Coronary artery (tissue), 2 donors: ENCODE measurements at regions not wholly inside any gene's neighbourhood (a gene's known extent, or its start where the extent isn't known, plus 50 kb on each side); places are given as distances from the start of the nearest gene placed in this dataset.

Experiments used
- DNase-seq: peaks from one replicate; pipeline ENCODE4 v3.0.0-alpha.2; 2017; ENCODE audit warnings: low spot score
- H3K27ac ChIP-seq, 2 donors: fragments of 200-600 bp; sonication (generic); one replicate each; pipeline ENCODE4 v1.5.1; 2016 to 2019
- H3K4me3 ChIP-seq: fragments of 200-600 bp; sonication (generic); 2 replicates; pipeline ENCODE4 v1.5.1; 2016; ENCODE audit warnings: mild to moderate bottlenecking, moderate library complexity
- TF ChIP-seq, protein P1 (sequence below): fragments of 200-600 bp; sonication (generic); IDR thresholded peaks from one replicate; pipeline ENCODE4 v1.5.1; 2019; ENCODE audit warnings: antibody characterized with exemption

DNA sequence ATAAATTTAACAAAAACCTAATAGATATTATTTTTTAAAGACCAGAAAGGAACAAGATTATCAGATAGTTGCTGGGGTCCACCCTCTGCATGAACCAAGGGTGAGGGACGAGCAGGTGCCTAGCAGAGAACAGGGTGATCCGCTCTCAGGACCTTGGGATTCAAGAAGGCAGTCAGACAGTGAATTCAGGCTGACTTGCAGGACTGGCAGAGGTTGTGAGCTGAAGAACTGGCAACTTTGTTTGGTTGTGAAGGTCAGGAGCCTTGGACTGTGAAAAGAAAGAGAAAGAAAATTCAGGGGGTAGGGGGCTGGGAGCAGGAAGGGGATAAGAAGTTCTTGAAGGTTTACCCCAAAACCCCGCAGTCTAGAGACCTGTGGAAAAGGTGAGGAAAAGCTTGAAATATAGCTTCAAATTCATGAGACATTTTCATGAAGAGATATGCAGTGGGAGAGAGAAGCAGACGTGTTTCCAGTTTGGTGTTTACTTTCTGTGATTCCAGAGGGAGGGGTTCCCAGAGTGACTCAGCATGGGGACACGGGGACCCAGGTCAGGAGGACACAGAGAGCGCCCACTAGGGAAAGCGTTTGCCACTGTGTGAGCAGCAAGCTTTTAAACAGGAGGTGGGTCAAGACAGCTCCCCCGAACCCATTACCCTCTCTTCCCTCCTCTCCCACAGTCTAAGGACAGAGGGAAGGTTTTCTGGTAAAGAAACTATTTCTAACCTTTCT is 217.2 kb upstream of the UMPS start:
- DNase-seq = no peak
- TF ChIP-seq, protein P1, sequence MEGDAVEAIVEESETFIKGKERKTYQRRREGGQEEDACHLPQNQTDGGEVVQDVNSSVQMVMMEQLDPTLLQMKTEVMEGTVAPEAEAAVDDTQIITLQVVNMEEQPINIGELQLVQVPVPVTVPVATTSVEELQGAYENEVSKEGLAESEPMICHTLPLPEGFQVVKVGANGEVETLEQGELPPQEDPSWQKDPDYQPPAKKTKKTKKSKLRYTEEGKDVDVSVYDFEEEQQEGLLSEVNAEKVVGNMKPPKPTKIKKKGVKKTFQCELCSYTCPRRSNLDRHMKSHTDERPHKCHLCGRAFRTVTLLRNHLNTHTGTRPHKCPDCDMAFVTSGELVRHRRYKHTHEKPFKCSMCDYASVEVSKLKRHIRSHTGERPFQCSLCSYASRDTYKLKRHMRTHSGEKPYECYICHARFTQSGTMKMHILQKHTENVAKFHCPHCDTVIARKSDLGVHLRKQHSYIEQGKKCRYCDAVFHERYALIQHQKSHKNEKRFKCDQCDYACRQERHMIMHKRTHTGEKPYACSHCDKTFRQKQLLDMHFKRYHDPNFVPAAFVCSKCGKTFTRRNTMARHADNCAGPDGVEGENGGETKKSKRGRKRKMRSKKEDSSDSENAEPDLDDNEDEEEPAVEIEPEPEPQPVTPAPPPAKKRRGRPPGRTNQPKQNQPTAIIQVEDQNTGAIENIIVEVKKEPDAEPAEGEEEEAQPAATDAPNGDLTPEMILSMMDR = no peak
- no peak overlapping the region for H3K4me3 ChIP-seq
- no peak overlapping the region for H3K27ac ChIP-seq

DNA sequence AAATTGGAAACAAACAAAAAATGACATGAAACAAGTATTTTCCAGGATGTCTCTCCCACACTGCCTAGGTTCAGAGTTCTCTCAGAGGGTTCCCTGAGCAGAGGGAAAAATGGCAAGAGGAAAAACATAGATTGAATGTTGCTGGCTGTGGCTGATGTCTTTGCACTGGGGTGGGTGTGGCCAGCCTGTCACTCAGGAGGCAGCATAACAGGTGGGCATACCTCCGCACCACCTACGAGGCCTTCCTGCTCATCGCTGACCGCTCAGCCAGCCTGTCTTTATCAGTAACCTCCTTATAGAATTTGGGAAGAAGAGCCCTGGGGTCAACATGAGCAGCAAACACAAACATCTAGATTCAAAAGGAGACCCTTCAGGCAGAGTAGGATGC is 216.6 kb upstream of the UMPS start:
- Histone ChIP-seq H3K4me3 (no peak overlapping the region), H3K27ac (no peak overlapping the region)
- no peak for DNase-seq
- TF ChIP-seq, protein P1 = no peak

DNA sequence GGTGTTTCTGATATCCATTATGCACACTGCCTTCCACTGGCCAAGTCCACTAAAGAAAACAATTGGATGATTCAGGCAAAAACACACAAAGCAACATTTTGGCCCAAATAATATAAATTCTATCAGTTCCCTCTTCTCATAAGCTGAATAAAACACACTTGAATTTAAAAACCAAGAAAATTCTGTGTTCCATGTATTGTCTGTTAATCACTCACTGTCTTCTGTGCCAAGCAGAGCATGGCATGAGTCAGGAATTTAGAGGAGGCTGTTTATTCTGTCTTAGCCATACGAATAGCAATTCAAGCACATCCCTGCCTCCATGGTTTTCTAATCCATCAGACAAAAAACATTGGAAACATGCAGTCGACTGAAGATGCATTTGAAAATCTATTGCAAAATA is 215.6 kb upstream of the UMPS start:
- no peak overlapping the region for H3K27ac ChIP-seq

DNA sequence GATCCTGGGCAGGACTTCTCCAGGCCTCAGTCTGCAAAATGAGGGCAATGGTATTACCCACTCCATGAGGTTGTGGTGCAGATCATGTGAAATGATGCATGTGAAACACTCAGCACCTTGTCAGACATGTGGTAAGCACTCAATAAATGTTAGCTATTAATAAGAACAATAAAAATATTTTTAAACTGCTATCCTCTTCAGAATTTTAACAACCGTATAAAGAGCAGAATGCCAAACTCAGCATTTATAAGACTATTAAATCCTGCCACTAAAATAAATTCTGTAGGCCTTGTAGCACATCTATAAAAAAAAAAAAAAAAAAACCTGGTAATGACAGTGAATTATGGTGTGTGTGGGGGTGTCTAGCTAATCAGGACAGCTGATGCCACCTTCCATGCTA is 213.9 kb upstream of the UMPS start:
- TF ChIP-seq, protein P1 = no peak
- DNase-seq = no peak
- no peak overlapping the region for H3K27ac ChIP-seq

More for the DNA sequence above, 215.6 kb upstream of the UMPS start:
- DNase-seq = no peak
- TF ChIP-seq, protein P1 = no peak
- H3K4me3 ChIP-seq = no peak overlapping the region

DNA sequence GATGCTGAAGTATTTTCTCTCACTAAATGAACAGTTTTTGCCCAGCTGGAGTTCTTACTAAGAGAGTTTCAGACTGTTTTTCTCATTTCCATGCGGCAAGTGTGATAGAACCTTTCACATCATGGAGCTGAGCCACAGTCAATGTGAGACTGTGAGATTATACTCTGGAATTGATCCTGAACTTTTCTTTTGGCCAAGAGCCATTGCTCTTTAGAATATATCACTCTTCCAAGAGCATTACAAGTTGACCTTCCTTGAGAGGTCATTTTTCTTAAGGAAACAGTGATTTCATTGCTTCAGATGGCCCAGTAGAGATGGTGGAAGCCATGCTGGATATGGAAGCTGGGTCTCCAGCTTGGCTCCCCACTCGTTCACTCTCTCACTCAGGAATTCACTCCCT is 212.9 kb upstream of the UMPS start:
- TF ChIP-seq, protein P1 = no peak
- Histone ChIP-seq H3K27ac (no peak overlapping the region), H3K4me3 (no peak overlapping the region)
- no peak for DNase-seq

More for the DNA sequence above, 213.9 kb upstream of the UMPS start:
- no peak overlapping the region for H3K4me3 ChIP-seq

DNA sequence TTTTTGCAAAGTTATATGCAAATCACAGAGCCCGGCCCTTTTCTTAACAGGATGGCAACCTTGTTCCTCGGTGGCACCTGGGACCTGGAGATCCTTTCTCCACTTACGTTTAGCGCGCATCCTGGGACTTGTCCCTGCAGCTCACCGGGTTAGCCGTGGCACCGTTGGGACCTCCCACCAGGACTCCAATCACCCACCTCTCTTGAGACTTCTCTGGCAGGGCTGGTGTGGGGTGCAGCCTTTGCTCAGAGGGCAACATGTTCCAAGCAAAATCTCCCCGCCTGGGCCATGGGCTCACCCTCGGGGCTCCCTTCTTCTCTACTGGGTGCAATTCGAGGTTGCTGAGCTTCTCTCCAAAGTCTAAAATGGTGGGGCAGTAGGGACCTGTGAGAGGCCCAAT is 211.9 kb upstream of the UMPS start:
- DNase-seq = no peak
- TF ChIP-seq, protein P1 = no peak
- H3K27ac ChIP-seq = no peak overlapping the region
- no peak overlapping the region for H3K4me3 ChIP-seq

DNA sequence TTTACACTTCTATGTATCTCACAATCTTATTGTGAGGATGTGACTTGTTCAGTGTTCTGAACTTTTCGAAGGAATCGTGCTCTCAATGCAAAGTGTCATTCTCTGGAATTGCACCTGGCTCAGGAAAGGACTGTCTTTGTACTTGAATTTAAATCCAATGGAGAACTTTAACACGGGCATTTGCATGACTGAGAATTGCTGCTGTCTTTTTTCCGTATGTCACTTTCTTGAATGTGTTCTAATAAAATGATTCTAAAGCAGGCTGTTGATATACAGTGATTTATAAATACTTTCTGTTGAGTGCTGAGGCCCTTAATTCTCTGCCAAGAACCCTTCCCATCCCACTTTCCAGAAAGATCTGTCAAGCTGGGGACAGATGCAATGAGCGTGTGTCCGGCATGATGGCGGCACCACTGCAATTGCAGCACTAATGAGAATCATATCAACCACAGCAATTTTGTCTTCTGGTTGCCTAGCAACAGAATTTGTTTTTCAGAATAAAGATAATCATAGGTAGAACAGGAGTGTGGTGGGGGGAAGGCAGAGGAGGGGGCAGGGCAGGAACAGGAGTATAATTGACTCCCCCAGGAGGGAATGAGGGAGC is 210.6 kb upstream of the UMPS start:
- Histone ChIP-seq H3K27ac (no peak overlapping the region), H3K4me3 (no peak overlapping the region)
- no peak for DNase-seq
- TF ChIP-seq, protein P1 = no peak
